Astrocyte of the spinal cord (primary cell): ENCODE measurements at regions not wholly inside any gene's neighbourhood (a gene's known extent, or its start where the extent isn't known, plus 50 kb on each side); places are given as distances from the start of the nearest gene placed in this dataset.

Experiments used
- DNase-seq: peaks from one replicate; pipeline ENCODE4 v3.0.0; 2011; ENCODE audit warnings: low read depth, low spot score
- H3K4me3 ChIP-seq: 2 replicates; pipeline ENCODE4 v1.5.1; 2011; ENCODE audit warnings: low read depth, mild to moderate bottlenecking, low read length, moderate library complexity
- CTCF ChIP-seq: IDR thresholded peaks from 2 replicates; pipeline ENCODE4 v1.5.1; 2012; ENCODE audit warnings: low read depth, mild to moderate bottlenecking, low read length, inconsistent platforms
- in situ Hi-C: cut with HindIII; loops from 2 replicates; pipeline ENCODE4 v1.10.0; 2017; ENCODE audit warnings: low sequenced_read_pairs

DNA sequence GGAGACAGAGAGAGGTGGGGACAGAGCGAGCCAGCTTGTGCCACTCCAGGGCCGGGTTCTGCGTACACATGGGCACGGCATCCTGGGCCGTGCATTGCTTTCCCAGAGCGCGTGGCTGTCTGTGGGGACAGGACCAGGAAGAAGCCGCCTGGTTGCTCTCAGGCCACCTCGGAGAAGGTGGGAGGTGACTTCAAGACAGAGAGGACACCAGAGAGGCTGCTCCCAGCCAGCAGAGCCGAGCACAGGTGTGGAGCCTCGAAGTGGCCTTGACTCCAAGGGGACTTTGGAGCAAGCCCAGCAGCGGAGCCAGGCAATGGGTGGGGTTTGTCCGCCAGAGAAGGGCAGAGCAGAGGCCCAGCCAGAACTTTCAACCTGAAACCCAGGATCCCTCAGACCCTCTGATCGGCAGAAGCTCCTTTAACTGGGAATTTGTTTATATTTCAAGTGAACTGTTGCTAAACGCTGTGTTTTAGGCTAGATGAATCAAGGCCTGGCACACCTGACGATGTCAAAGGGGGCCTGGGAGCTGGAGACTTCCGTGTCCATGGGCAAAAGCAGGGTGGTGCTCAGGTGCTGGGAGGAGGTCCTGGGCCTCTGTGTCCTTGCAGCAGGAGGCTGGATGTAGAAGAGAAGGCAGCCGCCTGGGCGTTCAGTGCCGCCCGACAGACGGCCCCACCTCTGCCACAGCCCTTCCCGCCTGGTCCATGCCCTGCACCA is 262.1 kb downstream of the DLL1 start:
- no peak for TF ChIP-seq CTCF
- H3K4me3 ChIP-seq, result no peak overlapping the region
- in situ Hi-C loops, result no loop called here
- DNase-seq, result no peak

GRCh38 chr6:170027647-170028043 is 263.2 kb downstream of the DLL1 start:
- no peak overlapping the region for H3K4me3 ChIP-seq
- TF ChIP-seq CTCF, result no peak
- in situ Hi-C loops, result no loop called here
- no peak for DNase-seq

GRCh38 chr6:170026751-170027646 is 263.9 kb downstream of the DLL1 start:
- no peak for TF ChIP-seq CTCF
- no peak overlapping the region for H3K4me3 ChIP-seq
- DNase-seq, result no peak
- in situ Hi-C loops, result no loop called here

DNA sequence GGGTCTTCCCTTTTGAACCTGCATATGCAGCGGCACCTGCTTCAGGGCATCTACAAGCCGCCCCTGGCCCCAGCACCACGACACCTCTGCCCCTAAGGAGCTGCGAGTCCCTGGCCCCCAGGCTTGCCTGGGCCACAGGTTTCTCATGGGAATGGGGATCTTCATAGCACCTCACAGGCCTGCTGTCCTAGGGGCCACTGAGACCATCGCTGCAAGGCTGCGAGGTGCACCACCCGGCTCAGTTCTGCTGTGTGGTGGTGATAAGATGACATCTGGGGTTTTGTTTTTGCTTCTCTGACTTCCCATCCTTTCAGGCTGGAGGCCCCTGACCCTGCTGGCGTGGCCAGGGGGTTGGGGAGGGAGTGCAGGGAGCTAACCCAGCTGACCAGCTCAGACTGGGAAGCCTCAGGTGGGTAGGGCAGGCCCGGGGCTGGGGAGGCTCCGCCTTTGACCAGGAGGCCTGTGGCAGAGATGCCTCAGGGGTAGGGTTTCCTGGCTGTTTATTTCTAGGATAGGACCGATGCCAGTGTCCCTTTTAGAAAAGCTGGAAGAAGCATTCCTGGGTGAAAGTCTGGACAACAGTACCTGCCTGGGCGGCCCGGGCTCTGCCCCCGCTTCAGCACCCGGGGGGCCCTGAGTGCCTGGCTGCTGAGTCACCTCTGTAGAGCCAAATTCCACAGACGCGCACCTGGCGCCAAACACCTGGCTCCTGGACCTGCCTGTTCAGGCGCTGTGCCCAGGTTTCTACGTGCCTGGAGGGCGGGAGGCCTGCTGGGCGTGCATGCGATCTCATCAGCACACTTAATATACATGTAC is 264.7 kb downstream of the DLL1 start:
- in situ Hi-C loops, result no loop called here
- H3K4me3 ChIP-seq, result no peak overlapping the region
- no peak for TF ChIP-seq CTCF
- no peak for DNase-seq

DNA sequence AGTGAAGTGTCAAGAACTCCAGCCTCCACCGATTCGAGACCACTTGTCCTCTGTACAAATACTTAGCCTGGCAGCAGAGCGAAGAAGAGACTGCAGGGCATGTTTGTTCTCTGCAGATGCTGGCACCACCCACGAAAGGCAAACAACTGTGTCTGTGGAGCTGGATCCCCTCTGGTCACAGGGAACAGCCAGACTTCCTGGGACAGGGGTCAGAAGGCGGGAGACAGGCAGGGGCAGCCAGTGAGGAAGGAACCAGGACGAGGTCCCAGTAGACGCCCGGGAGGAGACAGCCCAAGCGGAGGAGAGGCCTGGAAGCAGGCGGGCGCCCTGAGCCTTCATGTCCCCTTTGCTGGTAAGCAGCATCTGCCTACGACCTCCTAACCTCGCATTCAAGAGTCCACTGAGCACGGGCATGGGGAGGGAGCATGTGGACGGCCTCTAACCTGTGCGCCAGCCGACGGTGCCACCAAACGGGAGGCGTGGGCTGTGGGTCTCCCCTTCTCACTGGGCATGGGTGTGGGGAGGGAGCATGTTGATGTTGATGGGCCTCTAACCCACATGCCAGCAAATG is 265.5 kb downstream of the DLL1 start:
- in situ Hi-C loops, result no loop called here
- no peak overlapping the region for H3K4me3 ChIP-seq
- no peak for TF ChIP-seq CTCF
- no peak for DNase-seq

DNA sequence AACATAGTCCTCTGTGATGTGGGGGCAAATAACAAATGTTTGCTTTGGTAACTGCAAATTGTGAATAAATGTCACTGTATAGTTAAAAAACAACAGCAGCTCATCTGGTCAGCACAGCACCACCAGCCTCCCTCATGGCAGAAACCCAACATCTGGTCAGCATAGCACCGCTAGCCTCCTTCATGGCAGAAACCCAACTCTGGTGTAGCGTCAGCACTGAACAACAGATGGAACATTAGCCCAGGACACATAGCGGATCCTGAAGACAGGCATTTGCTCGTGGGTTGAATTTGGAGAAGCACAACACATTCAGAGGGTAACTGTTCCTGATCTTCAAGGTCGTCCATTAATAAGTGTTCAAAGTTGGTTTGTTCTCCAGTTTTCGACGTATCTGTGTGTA is 265.9 kb downstream of the DLL1 start:
- TF ChIP-seq CTCF, result no peak
- in situ Hi-C loops, result no loop called here
- no peak overlapping the region for H3K4me3 ChIP-seq
- DNase-seq, result peak; percentile 5
